Ascending aorta (tissue), 2 donors: ENCODE measurements at regions not wholly inside any gene's neighbourhood (a gene's known extent, or its start where the extent isn't known, plus 50 kb on each side); places are given as distances from the start of the nearest gene placed in this dataset.

ENCODE experiments used
- DNase-seq, 2 donors: peaks; one replicate each; pipeline ENCODE4 v3.0.0-alpha.2; 2019; ENCODE audit warnings: low spot score in 2 of 2
- H3K27ac ChIP-seq, 2 donors: fragments of 200-600 bp; sonication (generic); one replicate each; pipeline ENCODE4 v1.5.1; 2016 to 2017; ENCODE audit warnings: mild to moderate bottlenecking in 1 of 2
- H3K27me3 ChIP-seq: fragments of 200-600 bp; sonication (generic); one replicate; pipeline ENCODE4 v1.5.1; 2017
- H3K36me3 ChIP-seq, 2 donors: fragments of 200-600 bp; sonication (generic); one replicate each; pipeline ENCODE4 v1.5.1; 2016
- H3K4me1 ChIP-seq, 2 donors: fragments of 200-600 bp; sonication (generic); one replicate each; pipeline ENCODE4 v1.5.1; 2016 to 2017; ENCODE audit warnings: mild to moderate bottlenecking in 1 of 2
- H3K4me3 ChIP-seq, 2 donors: fragments of 200-600 bp; sonication (generic); one replicate each; pipeline ENCODE4 v1.5.1; 2016 to 2017; ENCODE audit warnings: mild to moderate bottlenecking in 1 of 2
- H3K9me3 ChIP-seq, 2 donors: fragments of 200-600 bp; sonication (generic); one replicate each; pipeline ENCODE4 v1.5.1; 2016
- intact Hi-C: fragments of 100-400 bp; cut with DNase I; formaldehyde crosslinking; loops from one replicate; pipeline ENCODE4 v1.15.1; 2023
- TF ChIP-seq, protein P1 (sequence below), 3 experiments: fragments of 200-600 bp in 2 of 3; fragments of 450-650 bp in 1 of 3; sonication (generic) in 2 of 3; IDR thresholded peaks; one replicate each; pipeline ENCODE4 v1.5.1; 2016 to 2019; ENCODE audit warnings: antibody characterized with exemption in 3 of 3, mild to moderate bottlenecking in 1 of 3, moderate library complexity in 1 of 3

DNA sequence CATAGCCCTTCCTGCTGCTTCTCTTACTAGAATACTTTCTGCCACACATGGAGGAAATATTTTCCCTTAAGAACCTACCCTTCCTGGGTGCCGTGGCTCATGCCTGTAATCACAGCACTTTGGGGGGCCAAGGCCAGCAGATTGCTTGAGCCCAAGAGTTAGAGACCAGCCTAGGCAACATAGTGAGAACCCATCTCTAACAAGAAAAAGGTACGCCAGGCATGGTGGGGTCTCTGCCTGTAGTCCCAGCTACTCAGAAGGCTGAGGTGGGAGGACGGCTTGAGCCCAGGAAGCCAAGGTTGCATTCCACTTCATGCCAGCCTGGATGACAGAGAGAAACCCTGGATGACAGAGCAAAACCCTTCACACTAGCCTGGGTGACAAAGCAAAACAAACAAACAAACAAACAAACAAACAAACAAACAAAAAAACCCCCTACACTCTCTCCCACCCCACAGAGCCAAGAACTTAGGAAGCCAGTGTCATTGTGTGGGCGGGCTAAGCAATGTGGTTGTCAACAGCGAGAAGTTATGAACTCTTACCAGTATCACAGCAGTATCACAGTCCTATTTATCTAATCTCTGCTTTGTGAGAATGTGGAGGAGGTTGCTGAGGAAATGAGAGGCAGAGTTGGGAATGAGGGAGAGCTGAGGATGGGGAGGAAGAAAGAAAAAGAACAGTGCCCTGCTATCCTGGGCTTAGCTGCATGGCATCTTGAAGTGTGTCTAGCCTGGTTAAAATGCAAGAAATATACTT, 53.8 kb upstream of the CLEC14A start:
- TF ChIP-seq, protein P1, sequence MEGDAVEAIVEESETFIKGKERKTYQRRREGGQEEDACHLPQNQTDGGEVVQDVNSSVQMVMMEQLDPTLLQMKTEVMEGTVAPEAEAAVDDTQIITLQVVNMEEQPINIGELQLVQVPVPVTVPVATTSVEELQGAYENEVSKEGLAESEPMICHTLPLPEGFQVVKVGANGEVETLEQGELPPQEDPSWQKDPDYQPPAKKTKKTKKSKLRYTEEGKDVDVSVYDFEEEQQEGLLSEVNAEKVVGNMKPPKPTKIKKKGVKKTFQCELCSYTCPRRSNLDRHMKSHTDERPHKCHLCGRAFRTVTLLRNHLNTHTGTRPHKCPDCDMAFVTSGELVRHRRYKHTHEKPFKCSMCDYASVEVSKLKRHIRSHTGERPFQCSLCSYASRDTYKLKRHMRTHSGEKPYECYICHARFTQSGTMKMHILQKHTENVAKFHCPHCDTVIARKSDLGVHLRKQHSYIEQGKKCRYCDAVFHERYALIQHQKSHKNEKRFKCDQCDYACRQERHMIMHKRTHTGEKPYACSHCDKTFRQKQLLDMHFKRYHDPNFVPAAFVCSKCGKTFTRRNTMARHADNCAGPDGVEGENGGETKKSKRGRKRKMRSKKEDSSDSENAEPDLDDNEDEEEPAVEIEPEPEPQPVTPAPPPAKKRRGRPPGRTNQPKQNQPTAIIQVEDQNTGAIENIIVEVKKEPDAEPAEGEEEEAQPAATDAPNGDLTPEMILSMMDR (IDR thresholded peaks at IDR 0.05): no peak
- Histone ChIP-seq H3K27me3 (no peaks in the 10 kb centered on the region), H3K27ac (no peak overlapping the region), H3K4me3 (no peak overlapping the region), H3K9me3 (peaks cover 0 to 4% of the 10 kb centered on the region in 2 donors), H3K4me1 (no peaks in the 10 kb centered on the region), H3K36me3 (no peaks in the 10 kb centered on the region)
- no peak for DNase-seq
- intact Hi-C loops: no loop called here
